ENCODE measurements at regions not wholly inside any gene's neighbourhood (a gene's known extent, or its start where the extent isn't known, plus 50 kb on each side); places are given as distances from the start of the nearest gene placed in this dataset.

DNA sequence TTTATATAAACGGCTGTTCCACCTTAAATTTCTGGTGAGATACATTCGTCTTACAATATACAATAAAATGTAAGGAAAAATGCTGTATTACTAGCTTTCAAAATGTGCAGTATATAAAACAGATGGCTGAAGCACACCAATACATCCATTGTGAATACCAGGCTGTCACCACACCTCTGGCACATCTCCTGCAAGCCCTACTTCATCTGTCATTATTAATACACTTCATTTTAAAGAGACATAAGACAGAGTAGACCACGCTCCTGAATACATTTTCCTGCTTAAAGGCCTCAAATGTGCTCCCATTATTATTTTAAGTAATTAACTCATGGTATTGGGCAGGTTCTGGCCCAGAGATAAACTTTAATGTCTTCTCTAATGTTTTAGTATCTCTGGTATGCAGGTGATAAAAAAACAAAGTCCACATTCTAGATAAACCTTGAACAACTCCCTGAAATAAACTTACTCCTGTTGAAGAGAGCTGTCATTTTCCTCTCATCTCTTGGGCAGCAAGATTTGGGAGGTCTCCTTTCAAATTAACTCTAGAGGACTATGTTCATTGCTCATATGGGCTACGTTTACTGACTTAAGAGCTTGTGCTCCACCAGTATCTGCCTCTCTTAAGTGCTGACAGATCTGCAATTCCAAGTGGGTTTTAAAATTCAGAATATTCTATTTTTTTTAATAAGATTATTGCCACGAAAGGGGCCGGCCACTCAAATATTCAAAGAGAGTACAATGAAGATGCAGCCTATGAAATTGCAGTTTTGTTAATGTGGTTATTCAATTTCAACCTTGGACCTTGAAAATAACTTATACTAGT is 396.5 kb upstream of the SEMA3D start:
- H3K79me2 ChIP-seq (ENCODE audit: control insufficient read depth, insufficient read depth, low read length), result no peaks in the 10 kb centered on the region
- H4K20me1 ChIP-seq (ENCODE audit: control insufficient read depth, insufficient read depth, low read length, poor library complexity, severe bottlenecking), result no peaks in the 10 kb centered on the region
- no peaks in the 10 kb centered on the region for H3K9me3 ChIP-seq (ENCODE audit: control extremely low read depth in 1 of 3, control insufficient read depth in 2 of 3, insufficient read depth in 1 of 3, low read length in 2 of 3)
- H3K4me3 ChIP-seq (ENCODE audit: control extremely low read depth in 1 of 5, extremely low read depth in 1 of 5, insufficient read depth in 1 of 5, low read depth in 2 of 5, low read length in 4 of 5), result no peak overlapping the region
- H3K27ac Mint-ChIP-seq, result no peak overlapping the region
- H3K9me3 Mint-ChIP-seq (ENCODE audit: insufficient read depth), result no peaks in the 10 kb centered on the region
- no peaks in the 10 kb centered on the region for H3K27me3 ChIP-seq (replicated peaks in 1 of 4; ENCODE audit: control extremely low read depth in 1 of 4, control insufficient read depth in 3 of 4, insufficient read depth in 4 of 4, low read length in 3 of 4)
- H3K27me3 Mint-ChIP-seq, result no peaks in the 10 kb centered on the region
- 100% methylated on average over 1 of the region's 6 CpGs for WGBS (ENCODE audit: insufficient coverage)
- no peak overlapping the region for H3K4me2 ChIP-seq (replicated peaks; ENCODE audit: low read depth, low read length, poor library complexity, severe bottlenecking)
- H3K27ac ChIP-seq (ENCODE audit: low read length in 2 of 2), result no peak overlapping the region
- no peaks in the 10 kb centered on the region for H3K36me3 ChIP-seq (replicated peaks in 1 of 2; ENCODE audit: control extremely low read depth in 1 of 2, control insufficient read depth in 1 of 2, extremely low read depth in 1 of 2, insufficient read depth in 2 of 2, low read length in 1 of 2)
- ChIA-PET POLR2A (no interaction called here), CTCF (no interaction called here)
- no peak overlapping the region for H2AFZ ChIP-seq (ENCODE audit: insufficient read depth, low read depth, low read length, poor library complexity, severe bottlenecking)
- H3K4me1 ChIP-seq (ENCODE audit: control insufficient read depth in 2 of 2, insufficient read depth in 2 of 2, low read length in 2 of 2), result no peaks in the 10 kb centered on the region
- ATAC-seq (ENCODE audit: low read depth), result no peak
- intact Hi-C loops (cut with micrococcal nuclease), result no loop called here
- H3K9ac ChIP-seq (ENCODE audit: low read length), result no peak overlapping the region
- H3K4me1 Mint-ChIP-seq, result no peaks in the 10 kb centered on the region
- no peak overlapping the region for H3K4me3 Mint-ChIP-seq
- DNase-seq, result no peak
- TF ChIP-seq, protein P1, sequence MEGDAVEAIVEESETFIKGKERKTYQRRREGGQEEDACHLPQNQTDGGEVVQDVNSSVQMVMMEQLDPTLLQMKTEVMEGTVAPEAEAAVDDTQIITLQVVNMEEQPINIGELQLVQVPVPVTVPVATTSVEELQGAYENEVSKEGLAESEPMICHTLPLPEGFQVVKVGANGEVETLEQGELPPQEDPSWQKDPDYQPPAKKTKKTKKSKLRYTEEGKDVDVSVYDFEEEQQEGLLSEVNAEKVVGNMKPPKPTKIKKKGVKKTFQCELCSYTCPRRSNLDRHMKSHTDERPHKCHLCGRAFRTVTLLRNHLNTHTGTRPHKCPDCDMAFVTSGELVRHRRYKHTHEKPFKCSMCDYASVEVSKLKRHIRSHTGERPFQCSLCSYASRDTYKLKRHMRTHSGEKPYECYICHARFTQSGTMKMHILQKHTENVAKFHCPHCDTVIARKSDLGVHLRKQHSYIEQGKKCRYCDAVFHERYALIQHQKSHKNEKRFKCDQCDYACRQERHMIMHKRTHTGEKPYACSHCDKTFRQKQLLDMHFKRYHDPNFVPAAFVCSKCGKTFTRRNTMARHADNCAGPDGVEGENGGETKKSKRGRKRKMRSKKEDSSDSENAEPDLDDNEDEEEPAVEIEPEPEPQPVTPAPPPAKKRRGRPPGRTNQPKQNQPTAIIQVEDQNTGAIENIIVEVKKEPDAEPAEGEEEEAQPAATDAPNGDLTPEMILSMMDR (IDR thresholded peaks at IDR 0.05), result no peak

DNA sequence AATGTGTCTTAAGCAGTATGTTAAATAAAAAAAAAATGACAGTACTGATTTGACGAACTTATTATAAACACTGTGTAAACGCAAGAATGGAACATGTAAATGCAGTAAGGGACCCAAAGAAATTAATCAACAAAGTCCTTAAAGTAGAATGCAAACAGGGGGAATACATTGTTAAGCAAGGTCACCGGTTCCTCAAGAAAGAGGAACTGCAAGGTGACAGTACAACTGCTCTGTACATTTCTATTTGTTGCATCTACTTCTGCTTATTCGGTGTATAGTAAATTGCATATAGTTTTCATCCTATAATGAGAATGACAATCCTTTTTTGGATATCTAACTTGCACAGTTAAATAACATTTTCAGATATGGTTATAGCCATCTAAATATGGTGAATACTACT is 387.0 kb upstream of the SEMA3D start:
- no peak overlapping the region for H3K4me3 Mint-ChIP-seq
- DNase-seq (no peak), ATAC-seq (ENCODE audit: low read depth) (no peak)
- Histone ChIP-seq H3K79me2 (ENCODE audit: control insufficient read depth, insufficient read depth, low read length) (no peaks in the 10 kb centered on the region), H3K4me2 (replicated peaks; ENCODE audit: low read depth, low read length, poor library complexity, severe bottlenecking) (no peak overlapping the region), H3K27me3 (replicated peaks in 1 of 4; ENCODE audit: control extremely low read depth in 1 of 4, control insufficient read depth in 3 of 4, insufficient read depth in 4 of 4, low read length in 3 of 4) (no peaks in the 10 kb centered on the region), H3K27ac (ENCODE audit: low read length in 2 of 2) (no peak overlapping the region), H2AFZ (ENCODE audit: insufficient read depth, low read depth, low read length, poor library complexity, severe bottlenecking) (no peak overlapping the region), H3K9me3 (ENCODE audit: control extremely low read depth in 1 of 3, control insufficient read depth in 2 of 3, insufficient read depth in 1 of 3, low read length in 2 of 3) (no peaks in the 10 kb centered on the region), H3K4me1 (ENCODE audit: control insufficient read depth in 2 of 2, insufficient read depth in 2 of 2, low read length in 2 of 2) (no peaks in the 10 kb centered on the region), H3K9ac (ENCODE audit: low read length) (no peak overlapping the region), H3K4me3 (ENCODE audit: control extremely low read depth in 1 of 5, extremely low read depth in 1 of 5, insufficient read depth in 1 of 5, low read depth in 2 of 5, low read length in 4 of 5) (no peak overlapping the region), H4K20me1 (ENCODE audit: control insufficient read depth, insufficient read depth, low read length, poor library complexity, severe bottlenecking) (no peaks in the 10 kb centered on the region), H3K36me3 (replicated peaks in 1 of 2; ENCODE audit: control extremely low read depth in 1 of 2, control insufficient read depth in 1 of 2, extremely low read depth in 1 of 2, insufficient read depth in 2 of 2, low read length in 1 of 2) (no peaks in the 10 kb centered on the region)
- H3K27me3 Mint-ChIP-seq, result no peaks in the 10 kb centered on the region
- WGBS (ENCODE audit: insufficient coverage), result no CpG with 5 or more reads among the region's 4 CpGs
- no peak overlapping the region for H3K27ac Mint-ChIP-seq
- H3K4me1 Mint-ChIP-seq, result peaks cover 2% of the 10 kb centered on the region
- TF ChIP-seq, protein P1 (IDR thresholded peaks at IDR 0.05), result no peak
- TF ChIP-seq EZH2 (IDR thresholded peaks at IDR 0.05; ENCODE audit: borderline replicate concordance, insufficient read depth, low read depth, low read length, poor library complexity, severe bottlenecking), result no peak
- CTCF ChIA-PET, result no interaction called here
- POLR2A ChIA-PET, result no interaction called here
- intact Hi-C loops (cut with micrococcal nuclease), result no loop called here
- no peaks in the 10 kb centered on the region for H3K9me3 Mint-ChIP-seq (ENCODE audit: insufficient read depth)
